PC-3 (cell line): ENCODE measurements at regions not wholly inside any gene's neighbourhood (a gene's known extent, or its start where the extent isn't known, plus 50 kb on each side); places are given as distances from the start of the nearest gene placed in this dataset.

Experiments used
- EZH2phosphoT487 ChIP-seq: fragments of 300-600 bp; sonication (generic); IDR thresholded peaks from 2 replicates; pipeline ENCODE4 v1.6.1; 2018; ENCODE audit warnings: mild to moderate bottlenecking, antibody characterized with exemption, low read length, borderline replicate concordance
- TF ChIP-seq, protein P1 (sequence below): fragments of 300-600 bp; sonication (generic); conservative IDR thresholded peaks from 2 replicates; pipeline ENCODE4 v1.5.1; 2017; ENCODE audit warnings: antibody characterized with exemption, low read depth, mild to moderate bottlenecking, low read length

DNA sequence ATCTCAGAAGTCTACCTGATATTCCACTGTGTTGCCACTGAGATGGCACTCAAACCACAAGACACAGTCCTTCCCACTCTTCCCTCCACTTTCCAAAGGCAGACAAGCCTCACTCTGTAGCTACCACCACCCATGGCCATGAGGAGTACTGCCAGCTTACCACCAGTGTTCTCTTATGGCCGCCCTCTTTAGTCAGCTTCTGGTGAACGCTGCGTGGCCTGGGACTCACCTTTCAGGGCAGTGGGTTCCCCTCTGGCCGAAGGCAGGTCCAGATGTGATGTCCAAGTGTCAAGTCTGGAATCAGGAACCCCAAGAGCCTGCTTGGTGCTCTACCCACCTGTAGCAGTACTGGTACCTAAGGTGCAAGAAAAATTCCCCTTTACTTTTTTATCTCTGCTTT lies 580.8 kb downstream of the LRRIQ3 start:
- TF ChIP-seq, protein P1, sequence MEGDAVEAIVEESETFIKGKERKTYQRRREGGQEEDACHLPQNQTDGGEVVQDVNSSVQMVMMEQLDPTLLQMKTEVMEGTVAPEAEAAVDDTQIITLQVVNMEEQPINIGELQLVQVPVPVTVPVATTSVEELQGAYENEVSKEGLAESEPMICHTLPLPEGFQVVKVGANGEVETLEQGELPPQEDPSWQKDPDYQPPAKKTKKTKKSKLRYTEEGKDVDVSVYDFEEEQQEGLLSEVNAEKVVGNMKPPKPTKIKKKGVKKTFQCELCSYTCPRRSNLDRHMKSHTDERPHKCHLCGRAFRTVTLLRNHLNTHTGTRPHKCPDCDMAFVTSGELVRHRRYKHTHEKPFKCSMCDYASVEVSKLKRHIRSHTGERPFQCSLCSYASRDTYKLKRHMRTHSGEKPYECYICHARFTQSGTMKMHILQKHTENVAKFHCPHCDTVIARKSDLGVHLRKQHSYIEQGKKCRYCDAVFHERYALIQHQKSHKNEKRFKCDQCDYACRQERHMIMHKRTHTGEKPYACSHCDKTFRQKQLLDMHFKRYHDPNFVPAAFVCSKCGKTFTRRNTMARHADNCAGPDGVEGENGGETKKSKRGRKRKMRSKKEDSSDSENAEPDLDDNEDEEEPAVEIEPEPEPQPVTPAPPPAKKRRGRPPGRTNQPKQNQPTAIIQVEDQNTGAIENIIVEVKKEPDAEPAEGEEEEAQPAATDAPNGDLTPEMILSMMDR, result no peak
- no peak for TF ChIP-seq EZH2phosphoT487
